Endothelial cell of umbilical vein (primary cell): ENCODE measurements at regions not wholly inside any gene's neighbourhood (a gene's known extent, or its start where the extent isn't known, plus 50 kb on each side); places are given as distances from the start of the nearest gene placed in this dataset.

Experiments used
- BruUV-seq: library from RNA; stranded (reverse); fragments of 400-500 nt; replicated peaks from 2 replicates; lab custom pipeline; 2021; lab: Mats Ljungman, UMichigan
- CTCF ChIA-PET: fragments of 300-600, 350-600 bp; sonication (Branson Sonifier 250); formaldehyde crosslinking; loops from one replicate; lab custom pipeline; 2021; ENCODE audit warnings: antibody characterized with exemption, inconsistent platforms; lab: Charles Lee
- POLR2A ChIA-PET: fragments of 300-600, 350-600 bp; sonication (Branson Sonifier 250); formaldehyde crosslinking; loops from one replicate; lab custom pipeline; 2021; ENCODE audit warnings: antibody characterized with exemption, inconsistent platforms; lab: Charles Lee
- DNase-seq: peaks from one replicate; pipeline ENCODE4 v3.0.0-alpha.2; 2011; ENCODE audit warnings: low read depth, low spot score
- FAIRE-seq: peaks from 2 replicates; lab custom pipeline; 2011; peaks lifted over from hg19 to GRCh38; lab: Jason Lieb, UNC
- H2AFZ ChIP-seq: 2 replicates; pipeline ENCODE4 v1.6.0; 2012; ENCODE audit warnings: low read depth, low read length, control low read depth, inconsistent platforms
- H3K27ac ChIP-seq: 2 replicates; pipeline ENCODE4 v1.5.1; 2011; ENCODE audit warnings: low read depth, mild to moderate bottlenecking, control low read depth, low read length, moderate library complexity; ENCODE audit not compliant: insufficient read depth
- H3K27me3 ChIP-seq, 2 experiments: 2 replicates each; pipeline versions ENCODE4 v1.6.0 to v1.6.1; 2011; ENCODE audit warnings: low read length in 2 of 2, mixed read lengths in 1 of 2; ENCODE audit not compliant: control insufficient read depth in 2 of 2, insufficient read depth in 2 of 2
- H3K36me3 ChIP-seq, 2 experiments: 2 replicates in 1 of 2; 3 replicates in 1 of 2; pipeline ENCODE4 v1.5.1; 2011; ENCODE audit warnings: low read length in 2 of 2, mild to moderate bottlenecking in 1 of 2, moderate library complexity in 1 of 2; ENCODE audit not compliant: control insufficient read depth in 2 of 2, insufficient read depth in 2 of 2; ENCODE audit errors: extremely low read depth in 1 of 2
- H3K4me1 ChIP-seq: 3 replicates; pipeline ENCODE4 v1.5.1; 2011; ENCODE audit warnings: mild to moderate bottlenecking, low read length; ENCODE audit not compliant: control insufficient read depth, insufficient read depth; ENCODE audit errors: extremely low read depth
- H3K4me2 ChIP-seq: 2 replicates; pipeline ENCODE4 v1.6.1; 2011; ENCODE audit warnings: low read length, control low read depth, mixed read lengths; ENCODE audit not compliant: insufficient read depth
- H3K4me3 ChIP-seq, 3 experiments: fragments of 200-600 bp in 1 of 3; sonication (generic), shearing (Covaris generic) in 1 of 3; replicated peaks in 1 of 3; 2 replicates each; pipeline ENCODE4 v1.5.1; 2011 to 2016; ENCODE audit warnings: control low read depth in 3 of 3, low read length in 3 of 3, mild to moderate bottlenecking in 2 of 3, inconsistent platforms in 1 of 3, low read depth in 1 of 3, moderate library complexity in 1 of 3; ENCODE audit not compliant: insufficient read depth in 1 of 3
- H3K79me2 ChIP-seq: 2 replicates; pipeline ENCODE4 v1.6.0; 2012; ENCODE audit warnings: low read length, inconsistent platforms; ENCODE audit not compliant: control insufficient read depth, insufficient read depth
- H3K9ac ChIP-seq: replicated peaks from 2 replicates; pipeline ENCODE3; 2011; ENCODE audit warnings: low read length, control low read depth; ENCODE audit not compliant: insufficient read depth; ENCODE audit errors: extremely low read depth
- H3K9me1 ChIP-seq: replicated peaks from 3 replicates; pipeline ENCODE4 v1.6.0; 2011; ENCODE audit warnings: mild to moderate bottlenecking, low read length; ENCODE audit not compliant: control insufficient read depth, insufficient read depth; ENCODE audit errors: extremely low read depth
- H3K9me3 ChIP-seq: replicated peaks from 2 replicates; pipeline ENCODE4 v1.5.1; 2012; ENCODE audit warnings: low read length, inconsistent platforms; ENCODE audit not compliant: control insufficient read depth, insufficient read depth
- H4K20me1 ChIP-seq: replicated peaks from 2 replicates; pipeline ENCODE3; 2011; ENCODE audit warnings: mild to moderate bottlenecking, low read length; ENCODE audit not compliant: control insufficient read depth, insufficient read depth; ENCODE audit errors: extremely low read depth
- EZH2 ChIP-seq: IDR thresholded peaks from 2 replicates; pipeline ENCODE4 v1.6.1; 2012; ENCODE audit warnings: borderline replicate concordance, low read depth, mild to moderate bottlenecking, moderate library complexity, low read length, inconsistent platforms; ENCODE audit not compliant: severe bottlenecking
- FOS ChIP-seq: IDR thresholded peaks from 2 replicates; pipeline ENCODE4 v1.6.1; 2011; ENCODE audit warnings: mild to moderate bottlenecking, low read length, moderate library complexity, borderline replicate concordance; ENCODE audit not compliant: insufficient read depth
- GATA2 ChIP-seq: IDR thresholded peaks from 2 replicates; pipeline ENCODE4 v1.7.0; 2011; ENCODE audit warnings: low read depth, mild to moderate bottlenecking, moderate library complexity, mixed read lengths, low read length; ENCODE audit not compliant: insufficient read length, insufficient read depth
- JUN ChIP-seq: IDR thresholded peaks from 2 replicates; pipeline ENCODE4 v1.6.1; 2011; ENCODE audit warnings: borderline replicate concordance, low read depth; ENCODE audit not compliant: insufficient read length, insufficient read depth
- MYC ChIP-seq: IDR thresholded peaks from one replicate; pipeline ENCODE4 v1.6.1; 2011; ENCODE audit warnings: mild to moderate bottlenecking, low read depth, low read length
- POLR2A ChIP-seq: IDR thresholded peaks from 2 replicates; pipeline ENCODE4 v1.6.1; 2012; ENCODE audit warnings: low read depth, mild to moderate bottlenecking, control low read depth, low read length
- POLR2AphosphoS5 ChIP-seq: IDR thresholded peaks from 2 replicates; pipeline ENCODE4 v1.6.1; 2012; ENCODE audit warnings: low read depth, mild to moderate bottlenecking, control low read depth, low read length, moderate library complexity; ENCODE audit not compliant: insufficient read depth
- dilution Hi-C: fragments of 300-500 bp; cut with MboI; formaldehyde crosslinking; loops from one replicate; pipeline ENCODE4 v1.15.0; 2019; ENCODE audit warnings: low sequenced_read_pairs; ENCODE audit not compliant: extremely low pct_ligation_motif_present
- intact Hi-C: fragments of 100-400 bp; cut with micrococcal nuclease; formaldehyde crosslinking; loops from one replicate; pipeline ENCODE4 v1.10.0; 2022
- TF ChIP-seq, protein P1 (sequence below): IDR thresholded peaks from 2 replicates; pipeline ENCODE4 v1.6.1; 2011; ENCODE audit not compliant: insufficient read depth, insufficient read length
- TF ChIP-seq, protein P2 (sequence below), 2 donors: IDR thresholded peaks; 1 replicate in 1 of 2; 2 replicates in 1 of 2; pipeline ENCODE4 v1.5.1; 2011; ENCODE audit warnings: low read length in 2 of 2, mild to moderate bottlenecking in 2 of 2, moderate library complexity in 2 of 2, control low read depth in 1 of 2, inconsistent platforms in 1 of 2, low read depth in 1 of 2; ENCODE audit not compliant: insufficient read depth in 1 of 2; ENCODE audit errors: extremely low read depth in 1 of 2

DNA sequence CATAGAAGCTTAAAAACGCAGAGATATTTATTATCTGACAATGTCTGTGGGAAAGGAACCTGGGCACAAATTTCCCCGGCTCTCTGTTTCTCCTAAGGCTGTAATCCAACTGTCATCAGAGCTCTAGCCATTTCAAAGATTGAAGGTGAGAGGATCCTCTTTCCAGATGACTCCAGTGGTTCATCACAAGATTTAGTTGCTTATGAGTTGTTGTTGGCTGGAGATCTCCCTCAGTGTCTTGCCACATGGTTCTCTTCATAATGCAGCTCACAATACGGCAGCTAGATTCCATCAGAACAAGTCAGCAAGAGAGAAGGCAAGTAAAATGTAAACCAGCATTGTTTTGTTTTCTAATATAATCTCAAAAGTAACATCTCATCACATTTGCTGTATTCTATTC, 369.4 kb downstream of the GASK1B start:
- no TSS peak for BruUV-seq
- POLR2A ChIA-PET: no interaction called here
- dilution Hi-C loops: no loop called here
- Histone ChIP-seq H3K27ac (no peak overlapping the region), H3K9me3 (no peaks in the 10 kb centered on the region), H3K27me3 (no peaks in the 10 kb centered on the region), H2AFZ (no peak overlapping the region), H3K4me2 (no peak overlapping the region), H4K20me1 (no peaks in the 10 kb centered on the region), H3K9ac (no peak overlapping the region), H3K36me3 (no peaks in the 10 kb centered on the region), H3K4me1 (no peaks in the 10 kb centered on the region), H3K79me2 (no peaks in the 10 kb centered on the region), H3K9me1 (no peaks in the 10 kb centered on the region), H3K4me3 (no peak overlapping the region)
- intact Hi-C loops: no loop called here
- TF ChIP-seq, protein P1, sequence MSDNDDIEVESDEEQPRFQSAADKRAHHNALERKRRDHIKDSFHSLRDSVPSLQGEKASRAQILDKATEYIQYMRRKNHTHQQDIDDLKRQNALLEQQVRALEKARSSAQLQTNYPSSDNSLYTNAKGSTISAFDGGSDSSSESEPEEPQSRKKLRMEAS: no peak
- TF ChIP-seq FOS: no peak
- TF ChIP-seq GATA2: no peak
- TF ChIP-seq JUN: no peak
- CTCF ChIA-PET: interaction anchor here (1.3 kb wide), 1 partner anchor 11 kb away, joined by 5 read pairs; no protein-coding TSS in a partner anchor
- no peak for FAIRE-seq
- no peak for DNase-seq

DNA sequence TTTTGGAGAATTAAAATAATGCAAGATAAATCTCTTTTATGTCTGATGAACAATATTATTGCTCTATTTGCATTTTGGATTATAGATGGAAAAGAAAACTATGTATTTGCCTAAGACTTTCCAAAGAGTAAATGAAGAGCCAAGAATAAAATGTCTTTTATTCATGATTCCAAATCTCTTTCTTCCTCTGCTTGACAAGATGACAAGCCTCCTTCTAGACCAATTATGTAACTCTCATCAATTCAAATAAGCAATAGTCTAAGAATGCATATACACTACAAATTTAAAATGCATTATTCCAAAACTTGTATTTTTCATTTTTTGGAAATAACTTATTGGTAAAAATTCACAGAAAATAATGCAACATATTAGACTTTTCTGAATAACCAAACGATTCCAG, 377.3 kb downstream of the GASK1B start:
- no peak overlapping the region for H3K27ac ChIP-seq
- no peaks in the 10 kb centered on the region for H3K36me3 ChIP-seq
- no peak overlapping the region for H3K9ac ChIP-seq
- TF ChIP-seq GATA2 (no peak), POLR2AphosphoS5 (no peak), JUN (no peak), MYC (no peak), POLR2A (no peak), EZH2 (no peak), FOS (no peak)
- TF ChIP-seq, protein P2, sequence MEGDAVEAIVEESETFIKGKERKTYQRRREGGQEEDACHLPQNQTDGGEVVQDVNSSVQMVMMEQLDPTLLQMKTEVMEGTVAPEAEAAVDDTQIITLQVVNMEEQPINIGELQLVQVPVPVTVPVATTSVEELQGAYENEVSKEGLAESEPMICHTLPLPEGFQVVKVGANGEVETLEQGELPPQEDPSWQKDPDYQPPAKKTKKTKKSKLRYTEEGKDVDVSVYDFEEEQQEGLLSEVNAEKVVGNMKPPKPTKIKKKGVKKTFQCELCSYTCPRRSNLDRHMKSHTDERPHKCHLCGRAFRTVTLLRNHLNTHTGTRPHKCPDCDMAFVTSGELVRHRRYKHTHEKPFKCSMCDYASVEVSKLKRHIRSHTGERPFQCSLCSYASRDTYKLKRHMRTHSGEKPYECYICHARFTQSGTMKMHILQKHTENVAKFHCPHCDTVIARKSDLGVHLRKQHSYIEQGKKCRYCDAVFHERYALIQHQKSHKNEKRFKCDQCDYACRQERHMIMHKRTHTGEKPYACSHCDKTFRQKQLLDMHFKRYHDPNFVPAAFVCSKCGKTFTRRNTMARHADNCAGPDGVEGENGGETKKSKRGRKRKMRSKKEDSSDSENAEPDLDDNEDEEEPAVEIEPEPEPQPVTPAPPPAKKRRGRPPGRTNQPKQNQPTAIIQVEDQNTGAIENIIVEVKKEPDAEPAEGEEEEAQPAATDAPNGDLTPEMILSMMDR (IDR thresholded peaks at IDR 0.05; ENCODE audit: extremely low read depth in 1 of 2, insufficient read depth in 1 of 2, low read depth in 1 of 2, low read length in 2 of 2): no peak
- TF ChIP-seq, protein P1: no peak
- POLR2A ChIA-PET: no interaction called here
- no peaks in the 10 kb centered on the region for H3K9me3 ChIP-seq
- dilution Hi-C loops (no loop called here), intact Hi-C loops (no loop called here)
- H3K27me3 ChIP-seq: no peaks in the 10 kb centered on the region
- no peaks in the 10 kb centered on the region for H4K20me1 ChIP-seq
- DNase-seq (no peak), FAIRE-seq (no peak)
- H3K4me1 ChIP-seq: no peaks in the 10 kb centered on the region
- H2AFZ ChIP-seq: no peak overlapping the region
- CTCF ChIA-PET: interaction anchor here (0.8 kb wide), 1 partner anchor 12 kb away, joined by 3 read pairs; no protein-coding TSS in a partner anchor
- BruUV-seq: no TSS peak
- H3K4me2 ChIP-seq: no peak overlapping the region
- H3K4me3 ChIP-seq: no peak overlapping the region
- no peaks in the 10 kb centered on the region for H3K79me2 ChIP-seq
- no peaks in the 10 kb centered on the region for H3K9me1 ChIP-seq
